ENCODE measurements at regions not wholly inside any gene's neighbourhood (a gene's known extent, or its start where the extent isn't known, plus 50 kb on each side); places are given as distances from the start of the nearest gene placed in this dataset.
A peak's percentile ranks its signal among the peaks of the same experiment; 100 is the strongest.

DNA sequence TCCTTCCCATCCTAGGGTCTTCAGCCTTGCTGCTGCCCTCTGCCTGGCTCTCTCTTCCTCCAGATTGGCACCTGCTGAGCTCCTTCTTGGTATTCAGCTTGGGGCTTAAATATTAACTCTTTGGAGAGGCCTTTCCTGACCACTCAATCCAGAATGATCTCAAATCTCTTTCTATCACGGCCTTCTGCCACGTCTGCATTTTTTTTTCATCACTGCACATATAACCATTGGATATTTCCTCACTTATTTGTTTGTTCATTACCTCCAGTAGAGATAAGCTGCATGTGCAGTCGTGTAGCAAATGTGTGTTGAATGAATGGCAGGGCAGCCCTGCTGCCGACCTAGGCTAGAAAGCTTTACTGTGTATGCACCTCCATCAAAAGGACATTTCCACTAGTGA lies 51.6 kb upstream of the MPP7 start:
- TF ChIP-seq ZNF316 (IDR thresholded peaks at IDR 0.05) = peak; percentile 4; the same call in 1 of the 2 replicates
- TF ChIP-seq SIN3B (IDR thresholded peaks at IDR 0.05; ENCODE audit: low read depth) = no peak
- TF ChIP-seq STAG1 (CRISPR knock-in tag; IDR thresholded peaks at IDR 0.05; ENCODE audit: borderline replicate concordance) = no peak
- TF ChIP-seq KDM2B (CRISPR knock-in tag; IDR thresholded peaks at IDR 0.05) = no peak
- CTCF ChIA-PET (ENCODE audit: low intra/inter-chr PET ratio) = no interaction called here
- no peaks in the 10 kb centered on the region for H3K79me2 ChIP-seq (ENCODE audit: control insufficient read depth, insufficient read depth, low read length)
- POLR2A ChIA-PET = no interaction called here
- no peaks in the 10 kb centered on the region for H3K9me3 ChIP-seq (replicated peaks; ENCODE audit: control insufficient read depth, insufficient read depth, low read depth, low read length)
- in situ Hi-C loops (cut with MboI) = no loop called here
- no peaks in the 10 kb centered on the region for H3K36me3 ChIP-seq (ENCODE audit: control insufficient read depth, insufficient read depth, low read length)
- no peak overlapping the region for H2AFZ ChIP-seq (ENCODE audit: low read depth, low read length)
- no peak overlapping the region for H3K27ac ChIP-seq (ENCODE audit: extremely low read depth, low read depth, low read length)
- DNase-seq (ENCODE audit: extremely low read depth in 1 of 4, low spot score in 3 of 4) (no peak), ATAC-seq (no peak), FAIRE-seq (no peak)
- no peak overlapping the region for H3K4me3 ChIP-seq
- H3K4me2 ChIP-seq (ENCODE audit: insufficient read depth, low read length) = no peak overlapping the region
- intact Hi-C loops (cut with micrococcal nuclease) = no loop called here
- BruUV-seq (replicated peaks) = no TSS peak
- H4K20me1 ChIP-seq (replicated peaks; ENCODE audit: control insufficient read depth, insufficient read depth, low read length) = no peaks in the 10 kb centered on the region
- WGBS (ENCODE audit: insufficient coverage, low coverage, missing lambda C conversion rate) = 2% methylated on average over 4 of the region's 4 CpGs
- no peaks in the 10 kb centered on the region for H3K9me1 ChIP-seq (ENCODE audit: control insufficient read depth, insufficient read depth, low read length)
- no peak overlapping the region for H3K9ac ChIP-seq (ENCODE audit: insufficient read depth in 1 of 2, low read depth in 2 of 2, low read length in 2 of 2)
- peaks cover 4 to 6% of the 10 kb centered on the region in 2 experiments; a peak in 4 of 5 replicates for H3K27me3 ChIP-seq (ENCODE audit: control insufficient read depth in 2 of 2, insufficient read depth in 2 of 2, low read length in 2 of 2)
- no peaks in the 10 kb centered on the region for H3K4me1 ChIP-seq (replicated peaks in 1 of 2; ENCODE audit: control insufficient read depth in 2 of 2, insufficient read depth in 2 of 2, low read length in 2 of 2)

DNA sequence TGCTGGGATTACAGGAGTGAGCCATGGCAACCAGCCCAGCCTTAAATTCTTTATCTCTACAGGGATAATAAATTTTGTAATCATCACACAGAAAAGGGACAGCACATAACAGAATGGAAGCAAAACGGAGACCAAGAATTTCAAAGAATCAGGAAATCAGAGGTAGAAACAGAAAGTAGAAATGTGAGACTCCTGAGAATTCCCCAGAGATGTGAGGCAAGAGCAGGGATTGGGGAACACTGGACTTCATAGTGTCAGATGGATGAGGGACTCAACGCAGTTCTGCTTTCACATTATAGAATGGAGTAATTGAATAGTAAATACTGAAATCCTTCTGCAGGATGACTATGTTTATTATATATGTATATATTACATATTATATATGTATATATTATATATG lies 52.5 kb upstream of the MPP7 start:
- BruUV-seq (replicated peaks) = no TSS peak
- WGBS (ENCODE audit: insufficient coverage, low coverage, missing lambda C conversion rate) = 0% methylated on average over 2 of the region's 2 CpGs
- intact Hi-C loops (cut with micrococcal nuclease) = no loop called here

More for the DNA sequence above, 52.5 kb upstream of the MPP7 start:
- Histone ChIP-seq H3K4me1 (replicated peaks in 1 of 2; ENCODE audit: control insufficient read depth in 2 of 2, insufficient read depth in 2 of 2, low read length in 2 of 2) (no peaks in the 10 kb centered on the region), H3K27me3 (ENCODE audit: control insufficient read depth in 2 of 2, insufficient read depth in 2 of 2, low read length in 2 of 2) (peaks cover 6 to 7% of the 10 kb centered on the region in 2 experiments; a peak in 4 of 5 replicates), H3K9me3 (replicated peaks; ENCODE audit: control insufficient read depth, insufficient read depth, low read depth, low read length) (no peaks in the 10 kb centered on the region), H3K9me1 (ENCODE audit: control insufficient read depth, insufficient read depth, low read length) (no peaks in the 10 kb centered on the region), H3K9ac (ENCODE audit: insufficient read depth in 1 of 2, low read depth in 2 of 2, low read length in 2 of 2) (no peak overlapping the region), H3K4me2 (ENCODE audit: insufficient read depth, low read length) (no peak overlapping the region), H3K36me3 (ENCODE audit: control insufficient read depth, insufficient read depth, low read length) (no peaks in the 10 kb centered on the region), H3K79me2 (ENCODE audit: control insufficient read depth, insufficient read depth, low read length) (no peaks in the 10 kb centered on the region), H3K27ac (ENCODE audit: extremely low read depth, low read depth, low read length) (no peak overlapping the region), H3K4me3 (no peak overlapping the region), H4K20me1 (replicated peaks; ENCODE audit: control insufficient read depth, insufficient read depth, low read length) (no peaks in the 10 kb centered on the region), H2AFZ (ENCODE audit: low read depth, low read length) (no peak overlapping the region)
- DNase-seq (ENCODE audit: extremely low read depth in 1 of 4, low spot score in 3 of 4) = no peak
- ChIA-PET POLR2A (no interaction called here), CTCF (ENCODE audit: low intra/inter-chr PET ratio) (no interaction called here)
- FAIRE-seq = no peak
- ATAC-seq = no peak
- no peak for TF ChIP-seq PBX2 (CRISPR knock-in tag; IDR thresholded peaks at IDR 0.05; ENCODE audit: low read depth)
- peak; percentile 50; the same call in 1 of the 2 replicates for TF ChIP-seq PBX2 (tag; conservative IDR thresholded peaks at IDR 0.05; ENCODE audit: low read depth)
- no peak for TF ChIP-seq KDM1A (IDR thresholded peaks at IDR 0.05)
- TF ChIP-seq, protein P1, sequence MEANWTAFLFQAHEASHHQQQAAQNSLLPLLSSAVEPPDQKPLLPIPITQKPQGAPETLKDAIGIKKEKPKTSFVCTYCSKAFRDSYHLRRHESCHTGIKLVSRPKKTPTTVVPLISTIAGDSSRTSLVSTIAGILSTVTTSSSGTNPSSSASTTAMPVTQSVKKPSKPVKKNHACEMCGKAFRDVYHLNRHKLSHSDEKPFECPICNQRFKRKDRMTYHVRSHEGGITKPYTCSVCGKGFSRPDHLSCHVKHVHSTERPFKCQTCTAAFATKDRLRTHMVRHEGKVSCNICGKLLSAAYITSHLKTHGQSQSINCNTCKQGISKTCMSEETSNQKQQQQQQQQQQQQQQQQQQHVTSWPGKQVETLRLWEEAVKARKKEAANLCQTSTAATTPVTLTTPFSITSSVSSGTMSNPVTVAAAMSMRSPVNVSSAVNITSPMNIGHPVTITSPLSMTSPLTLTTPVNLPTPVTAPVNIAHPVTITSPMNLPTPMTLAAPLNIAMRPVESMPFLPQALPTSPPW (CRISPR knock-in tag; IDR thresholded peaks at IDR 0.05) = no peak
- in situ Hi-C loops (cut with MboI) = no loop called here
